HG02678 (cell line): ENCODE measurements at regions not wholly inside any gene's neighbourhood (a gene's known extent, or its start where the extent isn't known, plus 50 kb on each side); places are given as distances from the start of the nearest gene placed in this dataset.
"Not testable (repeated sequence)": the region's sequence is repeated elsewhere in the genome, so short reads cannot be mapped to it uniquely, and the experiment has no call there.

Source experiments
- ATAC-seq: cut with Tn5 transposase; IDR thresholded peaks from one replicate; pipeline ENCODE4 v1.9.1; 2021; ENCODE audit warnings: mild to moderate bottlenecking, moderate library complexity; ENCODE audit not compliant: unreplicated experiment

DNA sequence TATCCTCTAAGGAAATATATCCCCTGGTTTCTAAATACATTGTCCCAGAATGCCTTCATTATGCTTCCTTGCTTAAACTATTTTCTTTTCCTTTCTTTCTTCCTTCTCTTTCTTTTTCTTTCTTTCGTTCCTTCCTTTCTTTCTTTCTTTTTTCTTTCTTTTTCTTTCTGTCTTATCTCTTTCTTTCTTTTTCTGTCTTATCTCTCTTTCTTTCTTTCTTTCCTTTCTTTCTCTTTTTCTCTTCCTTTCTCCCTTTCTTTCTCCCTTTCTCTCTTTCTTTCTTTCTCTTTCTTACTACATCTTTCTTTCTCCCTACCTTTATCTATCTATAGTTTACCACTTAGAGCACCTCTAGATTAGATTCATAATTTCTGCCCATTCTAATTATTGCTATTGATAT is 552.1 kb downstream of the PYDC2 start:
- ATAC-seq, result no peak

DNA sequence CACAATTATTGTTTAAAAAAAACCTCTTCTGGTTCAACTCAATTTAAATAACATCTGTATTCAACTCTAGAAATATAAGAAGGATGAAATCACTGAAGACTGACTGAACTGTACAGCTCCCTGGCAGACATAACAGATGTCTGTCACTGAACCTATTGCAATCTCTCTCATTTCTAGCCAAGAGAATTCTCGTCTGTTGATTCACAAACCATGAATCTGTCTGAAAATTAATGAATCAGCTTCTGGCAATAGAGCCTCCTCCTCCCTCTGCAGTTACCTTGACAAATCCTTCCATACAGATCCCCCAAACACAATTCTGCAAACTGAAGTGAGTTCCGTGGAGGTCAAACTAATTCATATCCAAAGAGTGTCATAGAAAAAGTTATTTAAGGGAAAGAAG is 561.4 kb downstream of the PYDC2 start:
- ATAC-seq, result no peak

DNA sequence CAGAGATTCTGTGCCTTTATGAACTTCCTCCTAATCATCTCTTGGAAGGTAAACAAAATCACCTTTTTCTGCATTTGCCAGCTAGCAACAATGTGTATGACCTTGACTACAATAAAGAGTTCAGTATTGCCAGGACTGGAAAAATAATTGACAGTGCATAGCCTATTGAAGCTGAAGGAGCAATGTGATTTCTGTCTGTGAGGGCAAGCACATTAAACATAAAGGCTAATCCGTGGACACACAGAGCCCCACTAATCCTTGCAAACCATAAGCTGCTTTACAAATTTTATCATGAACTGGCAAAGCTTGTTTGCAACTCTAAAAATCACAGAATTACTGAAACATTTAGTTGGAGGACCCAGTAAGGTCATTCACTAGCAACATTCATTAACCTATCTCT is 563.8 kb downstream of the PYDC2 start:
- ATAC-seq, result no peak

GRCh38 chr3:192026661-192027060 is 565.7 kb downstream of the PYDC2 start:
- no peak for ATAC-seq

DNA sequence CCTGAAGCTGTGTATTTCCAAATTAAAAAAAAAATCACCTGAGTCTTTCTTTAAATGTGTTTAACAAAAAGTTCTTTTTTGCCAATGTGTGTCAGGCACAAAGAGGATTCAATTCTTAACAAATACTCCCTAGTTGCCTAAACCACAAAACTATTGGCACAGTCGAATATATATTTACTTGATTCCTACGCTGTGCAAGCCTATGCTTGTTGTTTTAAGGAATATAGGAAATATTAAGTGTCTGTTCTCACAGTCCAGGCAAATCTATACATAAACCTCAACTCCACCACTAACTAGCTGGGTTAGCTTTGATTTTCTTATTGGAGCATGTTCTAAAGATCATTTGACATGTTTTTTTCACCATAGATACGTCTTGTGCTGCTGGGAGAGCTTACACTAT is 571.0 kb downstream of the PYDC2 start:
- no peak for ATAC-seq

GRCh38 chr3:192033246-192033645 is 572.3 kb downstream of the PYDC2 start:
- no peak for ATAC-seq

- ATAC-seq, result no peak
Measured at GRCh38 chr3:192038726-192039125, 577.8 kb downstream of the PYDC2 start.

DNA sequence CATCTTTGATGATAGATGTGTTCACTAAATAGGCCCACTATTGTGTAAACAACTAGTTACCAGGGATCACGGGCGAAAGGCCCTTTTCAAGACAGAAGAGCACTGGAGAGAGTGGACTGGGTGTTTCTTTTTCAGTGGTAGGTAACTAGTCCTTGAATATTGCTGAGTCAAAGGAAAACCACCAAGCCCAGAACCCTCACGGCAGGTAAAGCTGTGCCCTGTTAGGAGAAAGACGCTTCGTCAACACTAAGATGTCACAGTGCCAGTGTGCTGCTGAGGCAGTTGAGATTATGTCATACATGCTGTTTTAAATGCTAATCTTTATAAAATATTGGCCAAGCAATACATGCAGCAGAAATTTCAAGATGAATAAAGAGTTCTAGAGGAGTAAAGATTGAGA is 578.6 kb downstream of the PYDC2 start:
- no peak for ATAC-seq

- no peak for ATAC-seq
Measured at GRCh38 chr3:192040282-192041043, 579.5 kb downstream of the PYDC2 start.

DNA sequence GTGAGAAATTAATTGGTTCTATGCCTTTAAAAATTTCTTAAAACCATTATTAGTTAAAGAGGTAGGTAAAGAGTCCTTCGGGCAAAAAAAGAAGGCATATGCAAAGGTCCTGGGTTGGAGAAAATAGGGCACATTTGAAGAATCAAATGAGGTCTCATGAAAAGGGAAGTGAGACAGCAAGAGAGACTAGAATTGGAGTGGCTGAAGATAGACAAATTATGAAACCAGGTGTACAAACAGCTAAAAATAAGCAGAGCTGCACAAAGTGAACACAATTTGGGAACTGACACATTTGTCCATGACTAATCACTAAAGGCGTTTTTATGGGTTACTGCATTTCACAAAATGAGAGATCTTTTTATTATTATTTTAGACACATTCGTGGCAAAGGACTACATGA is 581.2 kb downstream of the PYDC2 start:
- peak; percentile 98 for ATAC-seq

DNA sequence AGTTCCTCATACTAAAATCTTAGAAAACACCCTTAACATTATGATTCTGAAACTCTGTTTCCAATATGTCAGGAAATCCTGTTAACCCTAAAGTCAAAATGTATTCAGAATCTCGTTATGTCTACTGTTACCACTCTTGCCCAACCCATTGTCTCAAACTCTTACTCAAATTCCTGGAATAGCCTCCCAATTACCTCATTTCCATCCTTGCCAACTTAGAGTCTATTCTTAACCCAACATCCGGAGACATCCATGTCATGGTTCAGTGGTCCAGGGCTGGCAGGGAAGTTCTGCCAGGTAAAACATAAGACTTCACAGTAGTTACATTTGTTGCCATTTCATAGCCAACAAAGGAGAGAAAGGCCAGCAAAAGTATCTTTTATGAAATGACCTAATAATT is 593.9 kb downstream of the PYDC2 start:
- no peak for ATAC-seq

DNA sequence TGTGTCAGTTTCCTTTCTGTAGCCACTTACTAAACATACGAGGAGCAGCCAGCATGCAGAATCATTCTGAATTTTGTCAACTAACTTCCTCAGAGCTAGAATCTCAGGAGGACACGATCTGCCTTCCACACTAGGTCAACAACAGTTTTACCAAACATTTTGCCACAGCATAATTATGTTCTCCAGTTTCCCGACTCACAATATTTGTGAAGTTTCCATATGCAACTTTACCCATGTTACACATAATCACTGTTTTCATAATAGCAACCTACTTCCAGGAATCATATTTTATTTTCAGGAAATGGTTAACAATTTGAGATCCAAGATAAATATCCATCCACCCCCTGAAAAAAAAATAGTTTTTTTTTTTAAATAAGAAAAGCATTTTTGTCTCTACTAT is 595.0 kb downstream of the PYDC2 start:
- ATAC-seq, result no peak

DNA sequence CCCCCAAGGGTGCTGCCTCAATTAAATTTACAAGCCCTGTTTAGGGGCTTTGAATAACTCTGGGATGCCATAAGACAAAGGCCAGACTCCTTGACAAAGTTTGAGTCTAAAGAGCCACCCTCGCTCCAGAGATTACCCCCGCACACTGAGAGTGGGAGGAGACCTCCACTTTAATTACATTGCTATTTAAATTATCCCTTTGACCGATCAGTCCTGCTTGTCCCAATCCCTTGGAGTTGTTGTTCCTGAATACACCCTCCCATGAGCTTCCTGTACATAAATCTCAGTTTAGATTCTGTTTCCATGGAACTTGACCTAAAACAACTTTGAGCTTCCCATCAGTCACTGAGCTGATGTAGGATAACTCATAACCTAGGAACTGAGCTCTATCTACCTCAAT is 596.3 kb downstream of the PYDC2 start:
- ATAC-seq, result no peak

GRCh38 chr3:192060160-192060781 is 599.3 kb downstream of the PYDC2 start:
- ATAC-seq, result no peak

GRCh38 chr3:192061426-192061825 is 600.5 kb downstream of the PYDC2 start:
- ATAC-seq, result no peak

DNA sequence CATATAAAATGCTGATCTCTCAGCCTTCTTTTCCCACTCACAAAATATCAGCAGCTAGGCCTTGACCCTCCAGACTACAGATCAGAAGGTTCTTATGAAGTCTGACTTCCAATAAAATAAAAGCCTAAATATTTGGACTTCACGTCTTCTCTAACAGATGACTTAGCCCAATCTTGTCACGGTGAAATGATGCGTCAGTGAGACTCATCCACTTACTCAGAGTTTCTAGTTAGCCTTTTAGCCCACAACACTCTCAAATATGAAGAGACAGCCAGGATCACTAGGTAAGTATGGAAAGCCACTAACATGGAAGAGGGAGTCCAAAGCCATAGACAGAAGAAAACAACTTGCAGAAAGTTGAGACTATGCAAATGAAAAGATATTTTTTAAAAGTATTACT is 601.2 kb downstream of the PYDC2 start:
- ATAC-seq, result no peak

DNA sequence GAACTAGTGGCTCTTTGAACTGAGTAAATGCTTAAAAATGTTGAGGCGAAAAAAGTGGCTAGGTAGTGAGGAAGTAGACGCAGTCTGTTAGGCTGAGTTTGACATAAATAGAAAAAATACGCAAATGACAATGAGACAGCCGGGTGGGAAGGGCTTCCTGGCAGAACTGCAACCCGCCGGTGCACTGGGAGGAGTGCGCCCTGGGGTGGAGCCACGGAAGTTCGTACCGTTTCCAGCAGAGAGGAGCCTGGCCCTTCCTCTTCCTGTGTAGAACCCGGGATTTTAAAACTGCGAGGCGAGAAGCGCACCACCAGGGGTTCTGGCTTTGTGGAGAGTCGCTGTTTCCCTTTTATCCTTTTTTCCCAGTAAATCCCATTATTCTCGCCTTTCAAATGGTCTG is 602.6 kb downstream of the PYDC2 start:
- peak; percentile 82 for ATAC-seq

DNA sequence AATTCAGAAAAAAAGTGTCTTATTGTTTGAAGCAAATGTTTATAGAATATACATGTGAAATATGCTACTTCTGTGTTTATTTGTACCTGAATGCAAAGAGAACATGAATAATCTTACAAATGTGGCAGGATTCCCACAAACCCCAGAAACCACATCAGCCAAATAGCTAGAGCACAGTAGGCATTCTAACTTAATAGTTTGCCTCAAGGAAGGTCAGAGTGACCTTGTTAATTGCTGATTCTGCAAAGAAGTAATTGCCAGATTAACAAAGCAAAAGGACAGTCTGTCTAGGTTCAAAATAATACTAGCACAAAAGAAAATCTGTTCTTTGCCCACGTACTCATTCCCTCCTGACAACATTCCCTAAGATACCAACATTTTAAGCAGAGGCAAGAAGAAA is 604.0 kb downstream of the PYDC2 start:
- ATAC-seq, result no peak

- not testable (repeated sequence) for ATAC-seq
Measured at GRCh38 chr3:192066253-192066652, 605.3 kb downstream of the PYDC2 start.

- ATAC-seq, result peak; percentile 64
Measured at GRCh38 chr3:192068464-192069254, 607.7 kb downstream of the PYDC2 start.

DNA sequence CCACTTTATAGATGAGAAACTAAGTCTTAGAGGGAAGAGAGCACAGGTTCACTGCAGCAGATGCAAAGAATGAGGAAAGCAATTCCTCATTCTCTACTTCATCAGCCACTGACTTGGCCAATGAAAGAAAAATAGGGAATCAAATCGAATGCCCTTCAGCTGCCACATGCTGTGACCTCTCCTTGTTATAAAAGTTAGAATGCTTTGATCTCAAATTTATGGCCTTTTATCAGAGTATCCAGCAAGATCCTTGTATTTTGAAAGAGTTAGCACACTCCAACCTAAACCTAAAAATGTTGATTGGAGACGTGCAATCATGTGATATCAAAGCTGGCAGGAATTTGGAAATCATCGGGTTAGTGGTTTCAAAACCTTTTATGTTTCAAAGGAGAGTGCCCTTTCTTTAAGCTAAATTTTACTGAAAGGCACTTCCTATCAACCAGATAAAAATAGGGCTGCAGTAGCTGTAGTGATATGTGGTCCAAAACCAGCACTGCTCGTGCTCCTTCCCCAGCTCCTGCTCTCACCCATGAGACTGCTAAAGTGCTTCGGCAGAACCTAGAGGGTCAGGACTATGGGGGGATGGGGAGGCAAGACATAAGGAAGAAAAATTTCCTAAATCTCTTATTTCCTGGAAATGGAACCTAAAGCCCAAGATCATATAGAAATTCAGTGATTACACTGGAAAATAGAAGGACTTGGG is 617.0 kb downstream of the PYDC2 start:
- ATAC-seq, result no peak
